OCI-LY1 (cell line): ENCODE measurements at regions not wholly inside any gene's neighbourhood (a gene's known extent, or its start where the extent isn't known, plus 50 kb on each side); places are given as distances from the start of the nearest gene placed in this dataset.

Experiments
- H2AFZ ChIP-seq: fragments of 200-600 bp; sonication (generic), shearing (Covaris generic); 2 replicates; pipeline ENCODE4 v1.6.0; 2014; ENCODE audit warnings: antibody characterized with exemption, mild to moderate bottlenecking, low read length
- H3F3A ChIP-seq: fragments of 200-600 bp; sonication (generic), shearing (Covaris generic); 2 replicates; pipeline ENCODE4 v1.6.0; 2014; ENCODE audit warnings: mild to moderate bottlenecking, antibody characterized with exemption, low read length, moderate library complexity; ENCODE audit not compliant: insufficient read depth
- H3K27ac ChIP-seq: fragments of 200-600 bp; sonication (generic); 2 replicates; pipeline ENCODE4 v1.5.1; 2014; ENCODE audit warnings: low read length, mixed run types, mild to moderate bottlenecking, low read depth; ENCODE audit not compliant: poor library complexity, severe bottlenecking
- H3K27me3 ChIP-seq: fragments of 200-600 bp; sonication (generic); 2 replicates; pipeline ENCODE4 v1.6.0; 2014; ENCODE audit warnings: antibody characterized with exemption, mild to moderate bottlenecking, low read length, moderate library complexity; ENCODE audit not compliant: insufficient read depth
- H3K36me3 ChIP-seq: fragments of 200-600 bp; sonication (generic); 2 replicates; pipeline ENCODE4 v1.6.1; 2014; ENCODE audit warnings: mild to moderate bottlenecking, antibody characterized with exemption, low read length, moderate library complexity, mixed read lengths; ENCODE audit not compliant: insufficient read depth
- H3K4me1 ChIP-seq: fragments of 200-600 bp; sonication (generic); 2 replicates; pipeline ENCODE4 v1.5.1; 2014; ENCODE audit warnings: mild to moderate bottlenecking, low read length, moderate library complexity; ENCODE audit not compliant: insufficient read depth, severe bottlenecking
- H3K4me2 ChIP-seq: fragments of 200-600 bp; sonication (generic), shearing (Covaris generic); 2 replicates; pipeline ENCODE4 v1.6.1; 2014; ENCODE audit warnings: low read length
- H3K4me3 ChIP-seq: fragments of 200-600 bp; sonication (generic); 2 replicates; pipeline ENCODE4 v1.5.1; 2014; ENCODE audit warnings: low read length, low read depth, mild to moderate bottlenecking, mixed read lengths; ENCODE audit not compliant: poor library complexity, severe bottlenecking
- H3K79me2 ChIP-seq: fragments of 200-600 bp; shearing (Covaris generic); 2 replicates; pipeline ENCODE4 v1.6.1; 2016; ENCODE audit warnings: mixed run types, low read length, mixed read lengths; ENCODE audit not compliant: insufficient read depth
- H3K9ac ChIP-seq: fragments of 200-600 bp; sonication (generic), shearing (Covaris generic); 2 replicates; pipeline ENCODE4 v1.6.1; 2014; ENCODE audit warnings: mild to moderate bottlenecking, low read length, mixed read lengths
- H3K9me2 ChIP-seq: fragments of 200-600 bp; sonication (generic), shearing (Covaris generic); 2 replicates; pipeline ENCODE4 v1.6.1; 2014; ENCODE audit warnings: low read depth, mild to moderate bottlenecking, low read length, mixed read lengths
- H3K9me3 ChIP-seq: fragments of 200-600 bp; shearing (Covaris generic); 2 replicates; pipeline ENCODE4 v1.6.1; 2014; ENCODE audit warnings: low read length, mixed read lengths
- H4K20me1 ChIP-seq: fragments of 200-600 bp; sonication (generic), shearing (Covaris generic); 2 replicates; pipeline ENCODE4 v1.6.0; 2016; ENCODE audit warnings: mild to moderate bottlenecking, low read length; ENCODE audit not compliant: insufficient read depth
- CTCF ChIP-seq: fragments of 200-600 bp; sonication (generic), shearing (Covaris generic); IDR thresholded peaks from 2 replicates; pipeline ENCODE4 v1.5.1; 2017; ENCODE audit warnings: mild to moderate bottlenecking, antibody characterized with exemption, low read length, moderate library complexity, mixed read lengths
- EZH2 ChIP-seq: fragments of 200-600 bp; sonication (generic), shearing (Covaris generic); IDR thresholded peaks from 2 replicates; pipeline ENCODE4 v1.8.0; 2017; ENCODE audit warnings: borderline replicate concordance, mixed run types, mild to moderate bottlenecking, antibody characterized with exemption, low read length, moderate library complexity, mixed read lengths

DNA sequence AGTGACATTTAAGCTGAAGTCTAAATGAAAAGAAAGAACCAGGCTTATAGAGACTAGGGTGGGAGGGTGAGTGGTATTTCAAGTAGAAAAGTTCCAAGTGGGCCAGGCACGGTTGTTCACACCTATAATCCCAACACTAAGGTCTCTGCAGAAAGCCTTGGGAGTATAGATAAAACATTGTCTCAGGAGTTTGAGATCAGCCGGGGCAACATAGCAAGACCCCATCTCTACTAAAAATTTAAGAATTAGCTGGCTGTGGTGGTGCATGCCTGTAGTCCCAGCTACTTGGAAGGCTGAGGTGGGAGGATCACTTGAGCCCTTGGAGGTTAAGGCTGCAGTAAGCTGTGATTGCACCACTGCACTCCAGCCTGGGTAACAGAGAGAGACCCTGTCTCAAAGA is 143.4 kb upstream of the PKDCC start:
- no peaks in the 10 kb centered on the region for H3K9me2 ChIP-seq
- no peaks in the 10 kb centered on the region for H3K27me3 ChIP-seq
- no peaks in the 10 kb centered on the region for H3K36me3 ChIP-seq
- no peak overlapping the region for H3K27ac ChIP-seq
- H3F3A ChIP-seq = no peaks in the 10 kb centered on the region
- TF ChIP-seq CTCF (no peak), EZH2 (no peak)
- no peak overlapping the region for H2AFZ ChIP-seq
- H3K9me3 ChIP-seq = no peaks in the 10 kb centered on the region
- no peak overlapping the region for H3K4me2 ChIP-seq
- H3K4me3 ChIP-seq = no peak overlapping the region
- H3K4me1 ChIP-seq = no peaks in the 10 kb centered on the region
- no peak overlapping the region for H3K9ac ChIP-seq
- no peaks in the 10 kb centered on the region for H4K20me1 ChIP-seq
- no peaks in the 10 kb centered on the region for H3K79me2 ChIP-seq

DNA sequence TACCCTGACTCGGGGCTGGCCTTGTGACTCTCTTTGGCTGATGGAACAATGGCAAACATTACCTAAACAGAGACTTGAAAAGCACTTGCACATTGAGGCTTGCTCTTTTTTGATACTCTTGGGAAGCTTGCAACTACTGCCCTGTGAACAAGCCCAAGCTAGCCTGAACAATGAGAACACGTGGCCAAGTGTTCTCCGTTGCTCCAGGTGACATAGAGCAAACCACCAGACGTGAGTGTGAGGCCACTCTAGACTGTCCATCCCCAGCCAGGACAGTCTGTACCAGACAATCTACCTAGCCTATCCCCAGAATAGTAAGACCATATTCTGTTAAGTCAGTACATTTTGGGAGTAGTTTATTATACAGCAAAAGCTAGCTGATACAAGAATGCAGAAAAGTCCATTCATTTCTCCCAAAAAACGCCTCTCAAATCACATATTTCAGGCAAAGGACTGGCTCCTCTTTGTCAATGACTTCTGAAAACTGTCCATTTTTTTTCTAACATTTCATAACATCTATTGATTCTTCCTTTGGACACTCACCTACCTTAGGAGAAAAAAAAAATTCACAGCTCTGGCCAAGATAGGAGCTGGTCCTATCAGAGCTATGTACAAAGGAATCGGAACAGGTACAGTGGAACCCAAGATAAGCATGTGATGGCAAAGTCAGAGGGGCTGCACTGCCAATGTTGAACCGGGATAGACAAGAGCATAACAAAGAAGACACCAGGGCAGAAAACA is 142.1 kb upstream of the PKDCC start:
- Histone ChIP-seq H3K79me2 (no peaks in the 10 kb centered on the region), H3K9ac (no peak overlapping the region), H3F3A (no peaks in the 10 kb centered on the region), H3K9me3 (no peaks in the 10 kb centered on the region), H4K20me1 (no peaks in the 10 kb centered on the region), H3K4me2 (no peak overlapping the region), H3K9me2 (no peaks in the 10 kb centered on the region), H3K27me3 (no peaks in the 10 kb centered on the region), H2AFZ (no peak overlapping the region), H3K36me3 (no peaks in the 10 kb centered on the region), H3K4me1 (no peaks in the 10 kb centered on the region), H3K4me3 (no peak overlapping the region), H3K27ac (no peak overlapping the region)
- TF ChIP-seq EZH2 (no peak), CTCF (no peak)

GRCh38 chr2:41906338-41906725 is 141.5 kb upstream of the PKDCC start:
- no peak overlapping the region for H3K27ac ChIP-seq
- no peaks in the 10 kb centered on the region for H3K27me3 ChIP-seq
- H3K4me3 ChIP-seq = no peak overlapping the region
- no peaks in the 10 kb centered on the region for H4K20me1 ChIP-seq
- no peaks in the 10 kb centered on the region for H3K4me1 ChIP-seq
- TF ChIP-seq EZH2 = no peak
- TF ChIP-seq CTCF = no peak
- H3K79me2 ChIP-seq = no peaks in the 10 kb centered on the region
- H3K36me3 ChIP-seq = no peaks in the 10 kb centered on the region
- H3F3A ChIP-seq = no peaks in the 10 kb centered on the region
- H2AFZ ChIP-seq = no peak overlapping the region
- no peak overlapping the region for H3K4me2 ChIP-seq
- H3K9ac ChIP-seq = no peak overlapping the region
- H3K9me2 ChIP-seq = no peaks in the 10 kb centered on the region
- no peaks in the 10 kb centered on the region for H3K9me3 ChIP-seq
